BE2C (cell line): ENCODE measurements at regions not wholly inside any gene's neighbourhood (a gene's known extent, or its start where the extent isn't known, plus 50 kb on each side); places are given as distances from the start of the nearest gene placed in this dataset.

ENCODE experiments used
- DNase-seq: peaks from one replicate; pipeline ENCODE4 v3.0.0-alpha.2; 2020
- H3K27me3 ChIP-seq: fragments of 250-450 bp; sonication (Bioruptor Pico); 2 replicates; pipeline ENCODE4 v1.5.1; 2020; ENCODE audit warnings: mild to moderate bottlenecking
- H3K36me3 ChIP-seq: fragments of 250-450 bp; sonication (Bioruptor Pico); 2 replicates; pipeline ENCODE4 v1.5.1; 2020; ENCODE audit warnings: mild to moderate bottlenecking
- H3K4me1 ChIP-seq: fragments of 250-450 bp; sonication (Bioruptor Pico); 2 replicates; pipeline ENCODE4 v1.5.1; 2020
- H3K4me3 ChIP-seq: 2 replicates; pipeline ENCODE4 v1.5.1; 2011; ENCODE audit warnings: low read depth, low read length
- H3K9me3 ChIP-seq: fragments of 250-450 bp; sonication (Bioruptor Pico); 2 replicates; pipeline ENCODE4 v1.5.1; 2020
- CTCF ChIP-seq: IDR thresholded peaks from 2 replicates; pipeline ENCODE4 v1.5.1; 2012; ENCODE audit warnings: mild to moderate bottlenecking, low read depth, low read length

GRCh38 chr1:185533596-185533995, 200.6 kb upstream of the HMCN1 start:
- no peaks in the 10 kb centered on the region for H3K9me3 ChIP-seq
- H3K27me3 ChIP-seq = no peaks in the 10 kb centered on the region
- TF ChIP-seq CTCF = no peak
- no peak overlapping the region for H3K4me3 ChIP-seq
- no peak for DNase-seq
- H3K4me1 ChIP-seq = no peaks in the 10 kb centered on the region
- no peaks in the 10 kb centered on the region for H3K36me3 ChIP-seq

- no peaks in the 10 kb centered on the region for H3K9me3 ChIP-seq
- no peak for TF ChIP-seq CTCF
- H3K4me1 ChIP-seq = no peaks in the 10 kb centered on the region
- DNase-seq = no peak
- no peaks in the 10 kb centered on the region for H3K36me3 ChIP-seq
- no peaks in the 10 kb centered on the region for H3K27me3 ChIP-seq
- no peak overlapping the region for H3K4me3 ChIP-seq
These were observed 201.3 kb upstream of the HMCN1 start for GRCh38 chr1:185532856-185533255.

GRCh38 chr1:185531838-185532237, 202.4 kb upstream of the HMCN1 start:
- DNase-seq = no peak
- no peaks in the 10 kb centered on the region for H3K36me3 ChIP-seq
- H3K4me1 ChIP-seq = no peaks in the 10 kb centered on the region
- no peaks in the 10 kb centered on the region for H3K27me3 ChIP-seq
- H3K9me3 ChIP-seq = no peaks in the 10 kb centered on the region
- TF ChIP-seq CTCF = no peak
- no peak overlapping the region for H3K4me3 ChIP-seq

- no peak for TF ChIP-seq CTCF
- Histone ChIP-seq H3K4me1 (no peaks in the 10 kb centered on the region), H3K36me3 (no peaks in the 10 kb centered on the region), H3K9me3 (no peaks in the 10 kb centered on the region; the same call in 1 of the 2 replicates), H3K27me3 (no peaks in the 10 kb centered on the region), H3K4me3 (no peak overlapping the region)
- no peak for DNase-seq
These were observed 204.0 kb upstream of the HMCN1 start for GRCh38 chr1:185530215-185530614.

GRCh38 chr1:185529673-185530072, 204.5 kb upstream of the HMCN1 start:
- TF ChIP-seq CTCF = no peak
- H3K36me3 ChIP-seq = no peaks in the 10 kb centered on the region
- no peaks in the 10 kb centered on the region for H3K4me1 ChIP-seq

GRCh38 chr1:185528084-185528676, 206.0 kb upstream of the HMCN1 start:
- no peaks in the 10 kb centered on the region for H3K36me3 ChIP-seq
- no peaks in the 10 kb centered on the region for H3K4me1 ChIP-seq
- no peak for DNase-seq
- no peak for TF ChIP-seq CTCF
- no peaks in the 10 kb centered on the region; the same call in 1 of the 2 replicates for H3K9me3 ChIP-seq
- H3K4me3 ChIP-seq = no peak overlapping the region
- H3K27me3 ChIP-seq = no peaks in the 10 kb centered on the region

More at GRCh38 chr1:185529673-185530072, 204.5 kb upstream of the HMCN1 start:
- H3K4me3 ChIP-seq = no peak overlapping the region
- H3K9me3 ChIP-seq = no peaks in the 10 kb centered on the region; the same call in 1 of the 2 replicates
- H3K27me3 ChIP-seq = no peaks in the 10 kb centered on the region
- no peak for DNase-seq
